ENCODE measurements at regions not wholly inside any gene's neighbourhood (a gene's known extent, or its start where the extent isn't known, plus 50 kb on each side); places are given as distances from the start of the nearest gene placed in this dataset.

DNA sequence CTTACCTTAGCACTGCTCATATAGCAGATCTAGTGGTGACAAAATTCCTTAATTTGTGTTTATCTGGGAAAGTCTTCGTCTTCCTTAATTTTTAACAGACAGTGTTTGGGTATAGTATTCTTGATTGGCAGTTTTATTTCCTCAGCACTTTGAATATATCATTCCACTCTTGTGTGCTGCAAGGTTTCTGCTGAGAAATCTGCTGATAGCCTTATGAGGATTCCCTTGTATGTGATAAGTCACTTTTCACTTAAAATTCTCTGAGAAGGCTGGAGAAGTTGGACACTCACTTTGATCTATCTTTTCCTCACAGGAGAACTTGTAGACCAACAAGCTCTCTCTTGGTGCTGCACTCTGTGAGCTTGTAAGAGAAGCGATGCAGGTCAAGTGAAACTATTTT is 306.1 kb upstream of the RTL1 start:
- DNase-seq (no peak), ATAC-seq (replicated peaks in 1 of 4) (no peak)
- Mint-ChIP-seq H3K27ac (no peak overlapping the region), H3K4me1 (no peaks in the 10 kb centered on the region), H3K27me3 (no peaks in the 10 kb centered on the region), H3K9me3 (peaks cover 32 to 76% (median 63%) of the 10 kb centered on the region in 3 donors), H3K36me3 (peaks cover 4% of the 10 kb centered on the region), H3K4me3 (no peak overlapping the region)
- ChIA-PET CTCF (no interaction called here), POLR2A (no interaction called here)
- Histone ChIP-seq H3K27me3 (replicated peaks in 1 of 2; ENCODE audit: control insufficient read depth in 2 of 2, extremely low read depth in 1 of 2, insufficient read depth in 2 of 2, low read length in 1 of 2) (peaks cover 0 to 3% of the 10 kb centered on the region in 2 experiments), H3K4me3 (ENCODE audit: control insufficient read depth in 1 of 2, extremely low read depth in 1 of 2, low read length in 1 of 2) (no peak overlapping the region), H3K36me3 (ENCODE audit: control insufficient read depth in 2 of 2, extremely low read depth in 1 of 2, insufficient read depth in 1 of 2, low read length in 1 of 2) (no peaks in the 10 kb centered on the region), H3K27ac (ENCODE audit: low read length) (no peak overlapping the region), H3K4me1 (ENCODE audit: control insufficient read depth in 1 of 2, extremely low read depth in 1 of 2, insufficient read depth in 2 of 2, low read length in 2 of 2) (no peaks in the 10 kb centered on the region), H3K9me3 (no peaks in the 10 kb centered on the region)
- no CpG with 5 or more reads among the region's 2 CpGs for WGBS (ENCODE audit: insufficient coverage)

DNA sequence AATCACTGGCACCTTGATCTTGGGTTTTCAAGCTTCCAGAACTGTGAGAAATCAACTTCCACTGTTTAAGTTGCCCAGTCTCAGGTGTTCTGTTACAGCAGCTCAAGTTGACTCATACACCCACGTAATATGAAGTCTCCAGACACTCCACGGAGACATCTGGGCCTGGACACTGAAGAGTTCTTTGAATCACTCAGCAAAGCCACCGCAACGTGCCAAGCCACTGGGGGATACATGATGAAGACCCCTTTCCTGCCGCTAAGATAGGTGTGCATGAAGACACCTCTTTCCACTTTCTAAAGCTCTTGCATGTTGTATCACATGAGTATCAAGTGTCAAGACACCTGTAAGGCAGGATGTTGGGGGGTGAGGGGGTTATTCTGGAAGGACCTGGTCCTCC is 311.7 kb upstream of the RTL1 start:
- Histone ChIP-seq H3K9me3 (no peaks in the 10 kb centered on the region), H3K27me3 (replicated peaks in 1 of 2; ENCODE audit: control insufficient read depth in 2 of 2, extremely low read depth in 1 of 2, insufficient read depth in 2 of 2, low read length in 1 of 2) (peaks cover 0 to 6% of the 10 kb centered on the region in 2 experiments), H3K4me3 (ENCODE audit: control insufficient read depth in 1 of 2, extremely low read depth in 1 of 2, low read length in 1 of 2) (no peak overlapping the region), H3K27ac (ENCODE audit: low read length) (no peak overlapping the region), H3K4me1 (ENCODE audit: control insufficient read depth in 1 of 2, extremely low read depth in 1 of 2, insufficient read depth in 2 of 2, low read length in 2 of 2) (no peaks in the 10 kb centered on the region), H3K36me3 (ENCODE audit: control insufficient read depth in 2 of 2, extremely low read depth in 1 of 2, insufficient read depth in 1 of 2, low read length in 1 of 2) (no peaks in the 10 kb centered on the region)
- WGBS (ENCODE audit: insufficient coverage): no CpG with 5 or more reads among the region's 5 CpGs
- POLR2A ChIA-PET: no interaction called here
- Mint-ChIP-seq H3K4me3 (no peak overlapping the region), H3K27me3 (peaks cover 0 to 6% of the 10 kb centered on the region in 2 donors), H3K4me1 (no peaks in the 10 kb centered on the region), H3K36me3 (no peaks in the 10 kb centered on the region), H3K9me3 (peaks cover 13 to 29% (median 26%) of the 10 kb centered on the region in 3 donors), H3K27ac (no peak overlapping the region)
- CTCF ChIA-PET: no interaction called here
- ATAC-seq (replicated peaks in 1 of 4) (no peak), DNase-seq (no peak)

DNA sequence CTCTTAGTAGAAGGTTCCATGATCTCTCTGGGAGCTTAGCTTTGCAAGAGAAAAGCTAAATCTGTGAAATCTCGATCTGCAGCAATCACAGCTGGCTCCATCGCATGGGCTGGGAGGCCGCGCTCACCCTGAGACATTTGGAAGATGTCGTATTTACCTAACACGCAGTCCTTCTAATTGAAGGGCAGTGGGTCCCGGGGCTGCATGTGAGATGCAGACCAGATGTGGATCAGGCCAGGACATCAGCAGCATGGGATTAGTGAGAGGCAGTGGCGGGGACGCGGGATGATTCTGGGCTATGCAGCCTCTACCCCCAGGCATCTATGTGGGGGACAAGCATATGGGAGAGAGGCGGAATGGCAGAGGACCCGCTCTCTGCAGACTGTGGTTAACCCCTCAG is 312.4 kb upstream of the RTL1 start:
- Histone ChIP-seq H3K36me3 (ENCODE audit: control insufficient read depth in 2 of 2, extremely low read depth in 1 of 2, insufficient read depth in 1 of 2, low read length in 1 of 2) (no peaks in the 10 kb centered on the region), H3K9me3 (no peaks in the 10 kb centered on the region), H3K4me1 (ENCODE audit: control insufficient read depth in 1 of 2, extremely low read depth in 1 of 2, insufficient read depth in 2 of 2, low read length in 2 of 2) (no peaks in the 10 kb centered on the region), H3K4me3 (ENCODE audit: control insufficient read depth in 1 of 2, extremely low read depth in 1 of 2, low read length in 1 of 2) (no peak overlapping the region), H3K27ac (ENCODE audit: low read length) (no peak overlapping the region), H3K27me3 (replicated peaks in 1 of 2; ENCODE audit: control insufficient read depth in 2 of 2, extremely low read depth in 1 of 2, insufficient read depth in 2 of 2, low read length in 1 of 2) (peaks cover 0 to 6% of the 10 kb centered on the region in 2 experiments)
- ATAC-seq (replicated peaks in 1 of 4) (no peak), DNase-seq (peak in 1 of 35 experiments; percentile 5)
- ChIA-PET POLR2A (no interaction called here), CTCF (no interaction called here)
- peaks cover 8 to 24% (median 21%) of the 10 kb centered on the region in 3 donors for H3K9me3 Mint-ChIP-seq
- H3K4me1 Mint-ChIP-seq: no peaks in the 10 kb centered on the region
- WGBS (ENCODE audit: insufficient coverage): 93% methylated on average over 8 of the region's 12 CpGs
- no peak overlapping the region for H3K27ac Mint-ChIP-seq
- no peak overlapping the region for H3K4me3 Mint-ChIP-seq
- H3K36me3 Mint-ChIP-seq: no peaks in the 10 kb centered on the region
- peaks cover 2 to 6% of the 10 kb centered on the region in 2 donors for H3K27me3 Mint-ChIP-seq

DNA sequence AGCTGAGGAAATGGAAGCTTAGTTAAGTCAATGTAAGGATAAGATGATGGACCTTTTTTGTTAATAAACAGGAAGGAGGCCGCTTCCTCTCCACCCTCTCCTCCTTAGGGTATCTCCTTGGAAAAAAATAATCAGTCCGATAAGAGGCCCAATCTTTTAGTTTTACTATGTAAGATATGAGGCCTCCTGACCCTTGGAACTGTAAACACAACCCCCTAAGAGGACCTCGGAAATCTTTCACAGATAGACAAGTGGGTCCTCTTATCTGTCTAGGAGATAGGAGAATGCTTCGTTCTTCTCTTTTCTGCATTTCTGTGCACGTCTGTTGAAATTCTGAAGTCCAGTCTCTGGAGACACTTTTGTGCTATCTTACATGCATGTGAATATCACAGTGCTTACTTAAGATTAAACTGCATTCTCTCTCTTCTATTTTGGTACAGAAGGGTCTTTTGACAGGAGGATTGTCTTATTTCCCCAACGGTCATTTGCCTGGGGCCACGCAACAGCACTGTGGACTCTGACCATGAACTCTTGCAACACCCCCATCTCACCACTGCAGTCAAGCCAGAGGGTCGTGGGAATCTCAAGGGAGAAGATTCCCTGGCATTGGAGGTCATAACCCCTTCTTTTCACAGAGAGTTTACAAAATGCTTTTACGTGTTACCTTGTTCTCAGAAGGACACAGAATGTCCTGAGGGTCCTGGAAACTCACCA is 313.0 kb upstream of the RTL1 start:
- peaks cover 0 to 8% of the 10 kb centered on the region in 2 experiments for H3K27me3 ChIP-seq (replicated peaks in 1 of 2; ENCODE audit: control insufficient read depth in 2 of 2, extremely low read depth in 1 of 2, insufficient read depth in 2 of 2, low read length in 1 of 2)
- DNase-seq: no peak
- no peaks in the 10 kb centered on the region for H3K4me1 ChIP-seq (ENCODE audit: control insufficient read depth in 1 of 2, extremely low read depth in 1 of 2, insufficient read depth in 2 of 2, low read length in 2 of 2)
- Mint-ChIP-seq H3K4me3 (no peak overlapping the region), H3K27ac (no peak overlapping the region), H3K9me3 (peaks cover 8 to 19% (median 19%) of the 10 kb centered on the region in 3 donors), H3K27me3 (peaks cover 2 to 6% of the 10 kb centered on the region in 2 donors), H3K4me1 (no peaks in the 10 kb centered on the region), H3K36me3 (no peaks in the 10 kb centered on the region)
- no peaks in the 10 kb centered on the region for H3K36me3 ChIP-seq (ENCODE audit: control insufficient read depth in 2 of 2, extremely low read depth in 1 of 2, insufficient read depth in 1 of 2, low read length in 1 of 2)
- ChIA-PET CTCF (no interaction called here), POLR2A (no interaction called here)
- no peak for ATAC-seq (replicated peaks in 1 of 4)
- H3K27ac ChIP-seq (ENCODE audit: low read length): no peak overlapping the region
- WGBS (ENCODE audit: insufficient coverage): 60% methylated on average over 4 of the region's 9 CpGs
- no peaks in the 10 kb centered on the region for H3K9me3 ChIP-seq
- no peak overlapping the region for H3K4me3 ChIP-seq (ENCODE audit: control insufficient read depth in 1 of 2, extremely low read depth in 1 of 2, low read length in 1 of 2)

DNA sequence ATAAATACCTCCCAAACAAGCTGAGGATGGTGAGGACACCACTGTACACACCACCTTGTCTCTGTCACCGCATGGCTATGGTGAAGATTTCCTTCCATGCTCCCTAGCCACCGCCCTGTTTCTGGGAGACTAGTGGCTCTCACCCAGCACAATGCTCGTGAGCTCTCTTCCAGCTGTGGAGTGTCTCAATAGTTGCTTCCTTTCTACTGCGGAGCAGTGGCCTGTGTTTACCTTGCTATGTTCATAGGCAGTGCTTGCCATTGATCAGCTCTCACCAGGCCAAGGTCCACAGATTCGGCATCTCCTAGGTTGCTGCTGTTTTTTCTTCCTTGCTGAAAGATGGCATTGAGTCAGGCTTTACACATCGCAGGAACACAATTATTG is 313.6 kb upstream of the RTL1 start:
- Histone ChIP-seq H3K4me1 (ENCODE audit: control insufficient read depth in 1 of 2, extremely low read depth in 1 of 2, insufficient read depth in 2 of 2, low read length in 2 of 2) (no peaks in the 10 kb centered on the region), H3K27ac (ENCODE audit: low read length) (no peak overlapping the region), H3K27me3 (replicated peaks in 1 of 2; ENCODE audit: control insufficient read depth in 2 of 2, extremely low read depth in 1 of 2, insufficient read depth in 2 of 2, low read length in 1 of 2) (peaks cover 0 to 13% of the 10 kb centered on the region in 2 experiments), H3K4me3 (ENCODE audit: control insufficient read depth in 1 of 2, extremely low read depth in 1 of 2, low read length in 1 of 2) (no peak overlapping the region), H3K9me3 (no peaks in the 10 kb centered on the region), H3K36me3 (ENCODE audit: control insufficient read depth in 2 of 2, extremely low read depth in 1 of 2, insufficient read depth in 1 of 2, low read length in 1 of 2) (no peaks in the 10 kb centered on the region)
- POLR2A ChIA-PET: no interaction called here
- H3K9me3 Mint-ChIP-seq: peaks cover 5 to 16% (median 16%) of the 10 kb centered on the region in 3 donors
- H3K4me1 Mint-ChIP-seq: no peaks in the 10 kb centered on the region
- H3K27me3 Mint-ChIP-seq: peaks cover 2 to 6% of the 10 kb centered on the region in 2 donors
- ATAC-seq (replicated peaks in 1 of 4) (no peak), DNase-seq (peak in 1 of 35 experiments; percentile 5)
- H3K27ac Mint-ChIP-seq: no peak overlapping the region
- H3K36me3 Mint-ChIP-seq: no peaks in the 10 kb centered on the region
- WGBS (ENCODE audit: insufficient coverage): 83% methylated on average over 5 of the region's 6 CpGs
- no peak overlapping the region for H3K4me3 Mint-ChIP-seq
- CTCF ChIA-PET: no interaction called here

DNA sequence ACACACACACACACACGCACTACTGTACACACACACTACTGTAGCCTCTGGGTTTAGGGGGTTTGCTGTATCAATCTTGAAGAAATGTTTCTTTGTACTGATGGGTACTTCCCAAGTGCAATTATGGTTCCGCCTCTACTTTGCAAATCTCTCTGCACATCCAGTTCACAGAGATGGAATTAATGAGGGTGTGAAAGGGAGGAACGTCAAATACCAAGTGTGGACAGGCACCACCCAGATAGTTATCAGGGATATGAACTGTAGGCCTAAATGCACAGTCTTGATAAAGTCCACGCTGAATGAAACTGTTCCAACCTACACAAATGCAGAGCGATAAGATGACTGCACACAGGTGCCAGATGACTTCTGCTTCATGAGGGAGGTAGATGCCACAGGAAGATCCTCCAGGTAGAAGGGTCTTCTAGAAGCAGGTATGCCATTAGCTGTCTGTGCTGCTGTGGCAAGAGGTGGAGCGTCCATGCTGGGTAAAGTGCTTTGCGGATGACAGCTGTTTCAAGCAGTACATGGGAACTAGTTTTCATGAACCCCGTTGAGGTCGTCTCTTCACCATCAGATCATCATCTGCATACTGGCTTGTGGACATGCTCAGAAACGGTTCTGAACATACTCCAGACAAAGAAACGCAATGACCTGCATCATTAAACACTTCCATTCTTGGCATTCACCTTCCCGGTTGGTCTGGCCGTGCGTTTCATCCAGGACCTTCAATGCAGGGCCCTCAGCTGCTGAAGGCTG is 314.3 kb upstream of the RTL1 start:
- Mint-ChIP-seq H3K4me1 (no peaks in the 10 kb centered on the region), H3K36me3 (no peaks in the 10 kb centered on the region), H3K9me3 (peaks cover 4 to 14% (median 13%) of the 10 kb centered on the region in 3 donors), H3K27ac (no peak overlapping the region), H3K27me3 (peaks cover 2 to 6% of the 10 kb centered on the region in 2 donors), H3K4me3 (no peak overlapping the region)
- ATAC-seq (replicated peaks in 1 of 4) (no peak), DNase-seq (peak in 1 of 35 experiments; percentile 9)
- ChIA-PET POLR2A (no interaction called here), CTCF (interaction anchor here in 1 of 2 donors (0.7 kb wide), 1 partner anchor 22 kb away, joined by 5 read pairs; no protein-coding TSS in a partner anchor)
- H3K27ac ChIP-seq (ENCODE audit: low read length): no peak overlapping the region
- no peaks in the 10 kb centered on the region for H3K4me1 ChIP-seq (ENCODE audit: control insufficient read depth in 1 of 2, extremely low read depth in 1 of 2, insufficient read depth in 2 of 2, low read length in 2 of 2)
- no peaks in the 10 kb centered on the region for H3K36me3 ChIP-seq (ENCODE audit: control insufficient read depth in 2 of 2, extremely low read depth in 1 of 2, insufficient read depth in 1 of 2, low read length in 1 of 2)
- 82% methylated on average over 6 of the region's 14 CpGs for WGBS (ENCODE audit: insufficient coverage)
- H3K27me3 ChIP-seq (replicated peaks in 1 of 2; ENCODE audit: control insufficient read depth in 2 of 2, extremely low read depth in 1 of 2, insufficient read depth in 2 of 2, low read length in 1 of 2): peaks cover 0 to 13% of the 10 kb centered on the region in 2 experiments
- no peaks in the 10 kb centered on the region for H3K9me3 ChIP-seq
- H3K4me3 ChIP-seq (ENCODE audit: control insufficient read depth in 1 of 2, extremely low read depth in 1 of 2, low read length in 1 of 2): no peak overlapping the region

All from T-cell (primary cell).